GM23338 (cell line): ENCODE measurements at regions not wholly inside any gene's neighbourhood (a gene's known extent, or its start where the extent isn't known, plus 50 kb on each side); places are given as distances from the start of the nearest gene placed in this dataset.

Source experiments
- ATAC-seq: fragments of 200-7000 bp; cut with Tn5 transposase; 3 replicates; pipeline ENCODE4 v1.9.1; 2020
- DNase-seq: peaks from one replicate; pipeline ENCODE4 v3.0.0-alpha.2; 2015; ENCODE audit warnings: low spot score
- H2AFZ ChIP-seq: fragments of 200-600 bp; sonication (generic); 2 replicates; pipeline ENCODE4 v1.8.0; 2016; ENCODE audit warnings: antibody characterized with exemption, mild to moderate bottlenecking, moderate library complexity
- H3F3A ChIP-seq: fragments of 200-600 bp; sonication (generic); replicated peaks from 2 replicates; pipeline ENCODE4 v1.8.0; 2017; ENCODE audit warnings: antibody characterized with exemption, mixed run types, low read depth
- H3K27ac ChIP-seq: fragments of 200-600 bp; sonication (generic); 2 replicates; pipeline ENCODE4 v1.6.1; 2016; ENCODE audit warnings: low read depth
- H3K27me3 ChIP-seq: fragments of 200-600 bp; sonication (generic); 2 replicates; pipeline ENCODE4 v1.8.0; 2016; ENCODE audit warnings: mild to moderate bottlenecking, mixed run types, moderate library complexity; ENCODE audit not compliant: insufficient read depth
- H3K36me3 ChIP-seq: fragments of 200-600 bp; sonication (generic); 2 replicates; pipeline ENCODE4 v1.8.0; 2016; ENCODE audit warnings: mild to moderate bottlenecking; ENCODE audit not compliant: insufficient read depth
- H3K4me1 ChIP-seq: fragments of 200-600 bp; sonication (generic); 2 replicates; pipeline ENCODE4 v1.8.0; 2016; ENCODE audit warnings: mild to moderate bottlenecking, moderate library complexity; ENCODE audit not compliant: insufficient read depth
- H3K4me2 ChIP-seq: fragments of 200-600 bp; sonication (generic); 2 replicates; pipeline ENCODE4 v1.7.1; 2017; ENCODE audit warnings: mixed run types
- H3K4me3 ChIP-seq: fragments of 200-600 bp; sonication (generic); 2 replicates; pipeline ENCODE4 v1.6.1; 2016; ENCODE audit warnings: mixed run types
- H3K79me2 ChIP-seq: fragments of 200-600 bp; sonication (generic); replicated peaks from 2 replicates; pipeline ENCODE4 v1.8.0; 2017; ENCODE audit warnings: mild to moderate bottlenecking; ENCODE audit not compliant: insufficient read depth
- H3K9me2 ChIP-seq: fragments of 200-600 bp; sonication (generic); 2 replicates; pipeline ENCODE4 v1.8.0; 2017; ENCODE audit not compliant: insufficient read depth
- H4K20me1 ChIP-seq: fragments of 200-600 bp; sonication (generic); replicated peaks from 2 replicates; pipeline ENCODE4 v1.8.0; 2017; ENCODE audit warnings: mild to moderate bottlenecking; ENCODE audit not compliant: insufficient read depth
- H3K27ac Mint-ChIP-seq: 2 replicates; pipeline ENCODE4 v1.8.0; 2020; ENCODE audit warnings: inconsistent platforms, mild to moderate bottlenecking, moderate library complexity, mixed read lengths
- H3K27me3 Mint-ChIP-seq: 3 replicates; pipeline ENCODE4 v1.8.0; 2022; ENCODE audit warnings: low read depth, mild to moderate bottlenecking, moderate library complexity, mixed read lengths, inconsistent platforms; ENCODE audit not compliant: insufficient read depth, poor library complexity
- H3K36me3 Mint-ChIP-seq: 3 replicates; pipeline ENCODE4 v1.8.0; 2021; ENCODE audit warnings: low read depth, mild to moderate bottlenecking, inconsistent platforms, moderate library complexity, mixed read lengths
- H3K4me1 Mint-ChIP-seq: 3 replicates; pipeline ENCODE4 v1.8.0; 2020; ENCODE audit warnings: mild to moderate bottlenecking, inconsistent platforms, mixed read lengths
- H3K4me3 Mint-ChIP-seq: 3 replicates; pipeline ENCODE4 v1.8.0; 2021; ENCODE audit warnings: moderate library complexity, mild to moderate bottlenecking, inconsistent platforms, mixed read lengths
- H3K9me3 Mint-ChIP-seq: 3 replicates; pipeline ENCODE4 v1.8.0; 2020; ENCODE audit warnings: moderate library complexity, mild to moderate bottlenecking, inconsistent platforms, mixed read lengths
- EZH2 ChIP-seq: fragments of 200-600 bp; sonication (generic); IDR thresholded peaks from one replicate; pipeline ENCODE4 v1.8.0; 2017; ENCODE audit warnings: antibody characterized with exemption, mild to moderate bottlenecking, low read depth; ENCODE audit not compliant: unreplicated experiment
- EZH2phosphoT487 ChIP-seq: fragments of 200-600 bp; sonication (generic); IDR thresholded peaks from one replicate; pipeline ENCODE4 v1.8.1; 2018; ENCODE audit warnings: antibody characterized with exemption; ENCODE audit not compliant: unreplicated experiment
- NANOG ChIP-seq: IDR thresholded peaks from 2 replicates; pipeline ENCODE4 v1.6.1; 2016; ENCODE audit warnings: antibody characterized with exemption, borderline replicate concordance
- POLR2AphosphoS5 ChIP-seq: IDR thresholded peaks from 2 replicates; pipeline ENCODE4 v1.6.1; 2016; ENCODE audit warnings: antibody characterized with exemption, low read depth
- STAT1 ChIP-seq: IDR thresholded peaks from one replicate; pipeline ENCODE4 v1.6.1; 2016; ENCODE audit warnings: antibody characterized with exemption; ENCODE audit not compliant: unreplicated experiment
- ZNF114 ChIP-seq: fragments of 250-450 bp; sonication (Bioruptor Pico); IDR thresholded peaks from 2 replicates; pipeline ENCODE4 v1.5.0; 2020; ENCODE audit warnings: mild to moderate bottlenecking, moderate library complexity
- ZNF331 ChIP-seq: fragments of 250-450 bp; sonication (Bioruptor Pico); IDR thresholded peaks from 2 replicates; pipeline ENCODE4 v1.5.0; 2020; ENCODE audit warnings: low read depth, mild to moderate bottlenecking, moderate library complexity
- TF ChIP-seq, protein P1 (sequence below): IDR thresholded peaks from one replicate; pipeline ENCODE4 v1.6.1; 2018; ENCODE audit warnings: antibody characterized with exemption; ENCODE audit not compliant: unreplicated experiment
- TF ChIP-seq, protein P2 (sequence below): IDR thresholded peaks from 2 replicates; pipeline ENCODE4 v1.6.1; 2016; ENCODE audit warnings: antibody characterized with exemption
- TF ChIP-seq, protein P3 (sequence below), 2 experiments: fragments of 200-600 bp in 1 of 2; sonication (generic) in 1 of 2; conservative IDR thresholded peaks; 2 replicates each; pipeline versions ENCODE4 v1.5.1 to v1.6.1; 2016 to 2017; ENCODE audit warnings: antibody characterized with exemption in 2 of 2, low read depth in 2 of 2, mild to moderate bottlenecking in 2 of 2, moderate library complexity in 1 of 2

DNA sequence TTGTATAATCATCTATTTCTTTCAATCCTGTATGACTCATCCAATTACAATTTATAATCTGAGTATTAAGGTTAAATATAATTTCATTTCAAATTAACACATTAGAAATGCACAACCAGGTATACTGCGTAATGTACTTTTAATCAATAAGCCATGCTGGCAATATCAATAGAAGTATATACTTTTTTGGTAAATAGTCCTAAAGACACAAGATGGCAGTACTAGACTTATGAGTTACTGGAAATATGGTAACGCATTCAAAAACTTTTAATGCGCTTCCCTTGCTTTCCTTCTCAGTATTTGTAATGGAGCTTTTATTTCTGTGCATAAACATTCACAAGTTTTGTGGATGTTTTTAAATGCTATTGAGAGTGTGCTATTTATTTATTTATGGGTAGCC, 1162.0 kb upstream of the TMPRSS15 start:
- no peaks in the 10 kb centered on the region for H3K27me3 ChIP-seq
- TF ChIP-seq EZH2phosphoT487 (no peak), ZNF331 (no peak), POLR2AphosphoS5 (no peak), EZH2 (no peak), NANOG (no peak)
- TF ChIP-seq, protein P1, sequence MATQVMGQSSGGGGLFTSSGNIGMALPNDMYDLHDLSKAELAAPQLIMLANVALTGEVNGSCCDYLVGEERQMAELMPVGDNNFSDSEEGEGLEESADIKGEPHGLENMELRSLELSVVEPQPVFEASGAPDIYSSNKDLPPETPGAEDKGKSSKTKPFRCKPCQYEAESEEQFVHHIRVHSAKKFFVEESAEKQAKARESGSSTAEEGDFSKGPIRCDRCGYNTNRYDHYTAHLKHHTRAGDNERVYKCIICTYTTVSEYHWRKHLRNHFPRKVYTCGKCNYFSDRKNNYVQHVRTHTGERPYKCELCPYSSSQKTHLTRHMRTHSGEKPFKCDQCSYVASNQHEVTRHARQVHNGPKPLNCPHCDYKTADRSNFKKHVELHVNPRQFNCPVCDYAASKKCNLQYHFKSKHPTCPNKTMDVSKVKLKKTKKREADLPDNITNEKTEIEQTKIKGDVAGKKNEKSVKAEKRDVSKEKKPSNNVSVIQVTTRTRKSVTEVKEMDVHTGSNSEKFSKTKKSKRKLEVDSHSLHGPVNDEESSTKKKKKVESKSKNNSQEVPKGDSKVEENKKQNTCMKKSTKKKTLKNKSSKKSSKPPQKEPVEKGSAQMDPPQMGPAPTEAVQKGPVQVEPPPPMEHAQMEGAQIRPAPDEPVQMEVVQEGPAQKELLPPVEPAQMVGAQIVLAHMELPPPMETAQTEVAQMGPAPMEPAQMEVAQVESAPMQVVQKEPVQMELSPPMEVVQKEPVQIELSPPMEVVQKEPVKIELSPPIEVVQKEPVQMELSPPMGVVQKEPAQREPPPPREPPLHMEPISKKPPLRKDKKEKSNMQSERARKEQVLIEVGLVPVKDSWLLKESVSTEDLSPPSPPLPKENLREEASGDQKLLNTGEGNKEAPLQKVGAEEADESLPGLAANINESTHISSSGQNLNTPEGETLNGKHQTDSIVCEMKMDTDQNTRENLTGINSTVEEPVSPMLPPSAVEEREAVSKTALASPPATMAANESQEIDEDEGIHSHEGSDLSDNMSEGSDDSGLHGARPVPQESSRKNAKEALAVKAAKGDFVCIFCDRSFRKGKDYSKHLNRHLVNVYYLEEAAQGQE: no peak
- TF ChIP-seq, protein P2, sequence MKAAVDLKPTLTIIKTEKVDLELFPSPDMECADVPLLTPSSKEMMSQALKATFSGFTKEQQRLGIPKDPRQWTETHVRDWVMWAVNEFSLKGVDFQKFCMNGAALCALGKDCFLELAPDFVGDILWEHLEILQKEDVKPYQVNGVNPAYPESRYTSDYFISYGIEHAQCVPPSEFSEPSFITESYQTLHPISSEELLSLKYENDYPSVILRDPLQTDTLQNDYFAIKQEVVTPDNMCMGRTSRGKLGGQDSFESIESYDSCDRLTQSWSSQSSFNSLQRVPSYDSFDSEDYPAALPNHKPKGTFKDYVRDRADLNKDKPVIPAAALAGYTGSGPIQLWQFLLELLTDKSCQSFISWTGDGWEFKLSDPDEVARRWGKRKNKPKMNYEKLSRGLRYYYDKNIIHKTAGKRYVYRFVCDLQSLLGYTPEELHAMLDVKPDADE: no peak
- TF ChIP-seq, protein P3, sequence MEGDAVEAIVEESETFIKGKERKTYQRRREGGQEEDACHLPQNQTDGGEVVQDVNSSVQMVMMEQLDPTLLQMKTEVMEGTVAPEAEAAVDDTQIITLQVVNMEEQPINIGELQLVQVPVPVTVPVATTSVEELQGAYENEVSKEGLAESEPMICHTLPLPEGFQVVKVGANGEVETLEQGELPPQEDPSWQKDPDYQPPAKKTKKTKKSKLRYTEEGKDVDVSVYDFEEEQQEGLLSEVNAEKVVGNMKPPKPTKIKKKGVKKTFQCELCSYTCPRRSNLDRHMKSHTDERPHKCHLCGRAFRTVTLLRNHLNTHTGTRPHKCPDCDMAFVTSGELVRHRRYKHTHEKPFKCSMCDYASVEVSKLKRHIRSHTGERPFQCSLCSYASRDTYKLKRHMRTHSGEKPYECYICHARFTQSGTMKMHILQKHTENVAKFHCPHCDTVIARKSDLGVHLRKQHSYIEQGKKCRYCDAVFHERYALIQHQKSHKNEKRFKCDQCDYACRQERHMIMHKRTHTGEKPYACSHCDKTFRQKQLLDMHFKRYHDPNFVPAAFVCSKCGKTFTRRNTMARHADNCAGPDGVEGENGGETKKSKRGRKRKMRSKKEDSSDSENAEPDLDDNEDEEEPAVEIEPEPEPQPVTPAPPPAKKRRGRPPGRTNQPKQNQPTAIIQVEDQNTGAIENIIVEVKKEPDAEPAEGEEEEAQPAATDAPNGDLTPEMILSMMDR (conservative IDR thresholded peaks at IDR 0.05; ENCODE audit: low read depth in 2 of 2): no peak
- no peaks in the 10 kb centered on the region for H3K27me3 Mint-ChIP-seq
- H2AFZ ChIP-seq: no peak overlapping the region
- H3K9me2 ChIP-seq: no peaks in the 10 kb centered on the region
- no peaks in the 10 kb centered on the region for H3K4me1 Mint-ChIP-seq
- H3K4me3 Mint-ChIP-seq: no peak overlapping the region
- no peak overlapping the region for H3K4me2 ChIP-seq
- no peak overlapping the region for H3K27ac ChIP-seq
- H3K36me3 Mint-ChIP-seq: no peaks in the 10 kb centered on the region; the same call in 2 of the 3 replicates
- H3K4me3 ChIP-seq: no peak overlapping the region
- H3K9me3 Mint-ChIP-seq: no peaks in the 10 kb centered on the region; the same call in 2 of the 3 replicates
- H4K20me1 ChIP-seq: no peaks in the 10 kb centered on the region
- no peaks in the 10 kb centered on the region for H3K79me2 ChIP-seq
- no peaks in the 10 kb centered on the region for H3F3A ChIP-seq
- H3K36me3 ChIP-seq: no peaks in the 10 kb centered on the region
- ATAC-seq (no peak), DNase-seq (no peak)
- H3K27ac Mint-ChIP-seq: no peak overlapping the region
- no peaks in the 10 kb centered on the region for H3K4me1 ChIP-seq

DNA sequence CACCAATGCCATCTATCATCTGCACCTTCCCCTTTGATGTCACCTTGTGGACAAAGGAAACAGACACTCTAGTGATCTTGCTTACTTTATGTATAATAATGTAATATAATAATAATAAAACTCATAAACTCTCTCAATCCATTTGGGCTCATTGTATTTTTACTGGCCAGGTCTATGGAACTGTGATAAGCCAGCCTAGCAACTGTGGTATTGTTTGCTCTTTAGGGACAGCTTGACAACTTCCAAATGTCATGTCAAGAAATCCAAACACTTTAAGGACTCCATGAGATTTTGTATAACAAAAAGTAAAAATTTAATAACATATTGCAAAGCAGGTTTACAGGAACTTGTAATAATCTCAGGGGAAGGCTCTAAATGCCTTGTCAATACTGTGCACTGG, 1163.4 kb upstream of the TMPRSS15 start:
- Histone ChIP-seq H3K27ac (no peak overlapping the region), H2AFZ (no peak overlapping the region), H3K4me1 (no peaks in the 10 kb centered on the region), H4K20me1 (no peaks in the 10 kb centered on the region), H3K79me2 (no peaks in the 10 kb centered on the region), H3K4me3 (no peak overlapping the region), H3K4me2 (no peak overlapping the region), H3K36me3 (no peaks in the 10 kb centered on the region), H3K9me2 (no peaks in the 10 kb centered on the region), H3F3A (no peaks in the 10 kb centered on the region), H3K27me3 (no peaks in the 10 kb centered on the region)
- Mint-ChIP-seq H3K4me1 (no peaks in the 10 kb centered on the region), H3K27ac (no peak overlapping the region), H3K4me3 (no peak overlapping the region), H3K36me3 (no peaks in the 10 kb centered on the region; the same call in 2 of the 3 replicates), H3K9me3 (no peaks in the 10 kb centered on the region; the same call in 2 of the 3 replicates), H3K27me3 (no peaks in the 10 kb centered on the region)
- DNase-seq (no peak), ATAC-seq (no peak)
- TF ChIP-seq, protein P3 (conservative IDR thresholded peaks at IDR 0.05; ENCODE audit: low read depth in 2 of 2): no peak
- TF ChIP-seq STAT1 (no peak), ZNF331 (no peak), EZH2phosphoT487 (no peak), NANOG (no peak), EZH2 (no peak), POLR2AphosphoS5 (no peak), ZNF114 (CRISPR knock-in tag) (no peak)
- TF ChIP-seq, protein P1: no peak
- TF ChIP-seq, protein P2: no peak
